ENCODE measurements at regions not wholly inside any gene's neighbourhood (a gene's known extent, or its start where the extent isn't known, plus 50 kb on each side); places are given as distances from the start of the nearest gene placed in this dataset.

GRCh38 chr21:26784974-26785373 lies 60.2 kb downstream of the ADAMTS1 start:
- Histone ChIP-seq H3K9ac (ENCODE audit: low read length) (no peak overlapping the region), H3K9me3 (ENCODE audit: low read length) (no peaks in the 10 kb centered on the region), H2AFZ (ENCODE audit: low read depth, low read length) (no peak overlapping the region), H3F3A (ENCODE audit: insufficient read depth, low read length, poor library complexity, severe bottlenecking) (no peaks in the 10 kb centered on the region), H3K27me3 (ENCODE audit: insufficient read depth, low read depth, low read length) (no peaks in the 10 kb centered on the region), H3K4me3 (ENCODE audit: low read length) (no peak overlapping the region), H3K9me2 (ENCODE audit: insufficient read depth, low read length) (no peaks in the 10 kb centered on the region), H3K36me3 (ENCODE audit: insufficient read depth, low read length) (no peaks in the 10 kb centered on the region), H3K4me2 (ENCODE audit: low read length) (no peak overlapping the region), H4K20me1 (ENCODE audit: insufficient read depth) (no peaks in the 10 kb centered on the region), H3K27ac (ENCODE audit: low read length) (no peak overlapping the region), H3K79me2 (replicated peaks; ENCODE audit: insufficient read depth, low read length) (no peaks in the 10 kb centered on the region)
- TF ChIP-seq POLR2AphosphoS5 (IDR thresholded peaks at IDR 0.05) (no peak), EP300 (conservative IDR thresholded peaks at IDR 0.05; ENCODE audit: poor library complexity, severe bottlenecking) (no peak), CTCF (IDR thresholded peaks at IDR 0.05; ENCODE audit: poor library complexity, severe bottlenecking) (no peak), MXI1 (conservative IDR thresholded peaks at IDR 0.05; ENCODE audit: poor library complexity, severe bottlenecking) (no peak), EZH2 (IDR thresholded peaks at IDR 0.05; ENCODE audit: borderline replicate concordance, insufficient read depth, low read length, poor library complexity, severe bottlenecking) (no peak), REST (IDR thresholded peaks at IDR 0.05; ENCODE audit: borderline replicate concordance) (no peak), RAD21 (conservative IDR thresholded peaks at IDR 0.05) (no peak), SMC3 (conservative IDR thresholded peaks at IDR 0.05; ENCODE audit: poor library complexity) (no peak), TAF1 (IDR thresholded peaks at IDR 0.05; ENCODE audit: low read depth) (no peak)

- Histone ChIP-seq H3K4me2 (ENCODE audit: low read length) (no peak overlapping the region), H3K4me3 (ENCODE audit: low read length) (no peak overlapping the region), H3K27ac (ENCODE audit: low read length) (no peak overlapping the region), H2AFZ (ENCODE audit: low read depth, low read length) (no peak overlapping the region), H3K79me2 (replicated peaks; ENCODE audit: insufficient read depth, low read length) (no peaks in the 10 kb centered on the region), H3K9me3 (ENCODE audit: low read length) (no peaks in the 10 kb centered on the region), H4K20me1 (ENCODE audit: insufficient read depth) (no peaks in the 10 kb centered on the region), H3K27me3 (ENCODE audit: insufficient read depth, low read depth, low read length) (no peaks in the 10 kb centered on the region), H3K9ac (ENCODE audit: low read length) (no peak overlapping the region), H3F3A (ENCODE audit: insufficient read depth, low read length, poor library complexity, severe bottlenecking) (no peaks in the 10 kb centered on the region), H3K36me3 (ENCODE audit: insufficient read depth, low read length) (no peaks in the 10 kb centered on the region), H3K9me2 (ENCODE audit: insufficient read depth, low read length) (no peaks in the 10 kb centered on the region)
- no peak for TF ChIP-seq CTCF (IDR thresholded peaks at IDR 0.05; ENCODE audit: poor library complexity, severe bottlenecking)
- TF ChIP-seq RAD21 (conservative IDR thresholded peaks at IDR 0.05), result no peak
- TF ChIP-seq SMC3 (conservative IDR thresholded peaks at IDR 0.05; ENCODE audit: poor library complexity), result no peak
These were observed 61.6 kb downstream of the ADAMTS1 start for GRCh38 chr21:26783466-26784195.
